GM23338 (cell line): ENCODE measurements at regions not wholly inside any gene's neighbourhood (a gene's known extent, or its start where the extent isn't known, plus 50 kb on each side); places are given as distances from the start of the nearest gene placed in this dataset.

Source experiments
- CREB1 ChIP-seq: fragments of 250-450 bp; sonication (Bioruptor Pico); IDR thresholded peaks from 2 replicates; pipeline ENCODE4 v1.5.0; 2020; ENCODE audit warnings: low read depth, mild to moderate bottlenecking, moderate library complexity
- CTCF ChIP-seq, 2 experiments: fragments of 200-600 bp in 1 of 2; sonication (generic) in 1 of 2; conservative IDR thresholded peaks; 2 replicates each; pipeline versions ENCODE4 v1.5.1 to v1.6.1; 2016 to 2017; ENCODE audit warnings: antibody characterized with exemption in 2 of 2, low read depth in 2 of 2, mild to moderate bottlenecking in 2 of 2, moderate library complexity in 1 of 2
- ETS1 ChIP-seq: IDR thresholded peaks from 2 replicates; pipeline ENCODE4 v1.6.1; 2016; ENCODE audit warnings: antibody characterized with exemption
- EZH2 ChIP-seq: fragments of 200-600 bp; sonication (generic); IDR thresholded peaks from one replicate; pipeline ENCODE4 v1.8.0; 2017; ENCODE audit warnings: antibody characterized with exemption, mild to moderate bottlenecking, low read depth; ENCODE audit not compliant: unreplicated experiment
- EZH2phosphoT487 ChIP-seq: fragments of 200-600 bp; sonication (generic); IDR thresholded peaks from one replicate; pipeline ENCODE4 v1.8.1; 2018; ENCODE audit warnings: antibody characterized with exemption; ENCODE audit not compliant: unreplicated experiment
- JUNB ChIP-seq: IDR thresholded peaks from one replicate; pipeline ENCODE4 v1.6.1; 2016; ENCODE audit warnings: antibody characterized with exemption; ENCODE audit not compliant: unreplicated experiment
- NANOG ChIP-seq: IDR thresholded peaks from 2 replicates; pipeline ENCODE4 v1.6.1; 2016; ENCODE audit warnings: antibody characterized with exemption, borderline replicate concordance
- POLR2AphosphoS5 ChIP-seq: IDR thresholded peaks from 2 replicates; pipeline ENCODE4 v1.6.1; 2016; ENCODE audit warnings: antibody characterized with exemption, low read depth
- REST ChIP-seq: IDR thresholded peaks from one replicate; pipeline ENCODE4 v1.6.1; 2018; ENCODE audit warnings: antibody characterized with exemption; ENCODE audit not compliant: unreplicated experiment
- STAT1 ChIP-seq: IDR thresholded peaks from one replicate; pipeline ENCODE4 v1.6.1; 2016; ENCODE audit warnings: antibody characterized with exemption; ENCODE audit not compliant: unreplicated experiment
- ZNF462 ChIP-seq: fragments of 250-450 bp; sonication (Bioruptor Pico); IDR thresholded peaks from 2 replicates; pipeline ENCODE4 v1.5.0; 2020; ENCODE audit warnings: mild to moderate bottlenecking, moderate library complexity

DNA sequence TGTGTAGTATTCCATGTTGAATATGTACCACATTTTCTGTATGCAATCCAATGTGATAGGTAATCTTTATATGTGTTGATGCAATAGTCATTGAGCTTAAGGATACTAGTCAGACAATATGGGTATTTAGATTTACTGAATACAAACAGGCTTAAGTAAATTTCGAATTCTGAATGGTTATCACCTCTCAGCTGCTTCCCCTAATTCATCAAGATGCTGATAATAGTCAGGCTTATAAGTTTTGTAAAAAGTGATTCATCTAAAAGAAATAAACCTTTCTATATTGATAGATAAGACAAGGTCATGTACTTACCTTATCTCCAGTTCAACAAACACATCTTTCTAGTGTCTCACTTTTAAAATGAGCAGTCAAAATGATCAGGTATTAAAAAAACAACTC lies 205.5 kb downstream of the CASP12 start:
- TF ChIP-seq CTCF (conservative IDR thresholded peaks at IDR 0.05; ENCODE audit: low read depth in 2 of 2) (no peak), CREB1 (CRISPR knock-in tag) (no peak), POLR2AphosphoS5 (no peak), EZH2phosphoT487 (no peak), EZH2 (no peak), ZNF462 (CRISPR knock-in tag) (no peak), REST (no peak), JUNB (no peak), NANOG (no peak), ETS1 (no peak), STAT1 (no peak)
